ENCODE measurements at regions not wholly inside any gene's neighbourhood (a gene's known extent, or its start where the extent isn't known, plus 50 kb on each side); places are given as distances from the start of the nearest gene placed in this dataset.

DNA sequence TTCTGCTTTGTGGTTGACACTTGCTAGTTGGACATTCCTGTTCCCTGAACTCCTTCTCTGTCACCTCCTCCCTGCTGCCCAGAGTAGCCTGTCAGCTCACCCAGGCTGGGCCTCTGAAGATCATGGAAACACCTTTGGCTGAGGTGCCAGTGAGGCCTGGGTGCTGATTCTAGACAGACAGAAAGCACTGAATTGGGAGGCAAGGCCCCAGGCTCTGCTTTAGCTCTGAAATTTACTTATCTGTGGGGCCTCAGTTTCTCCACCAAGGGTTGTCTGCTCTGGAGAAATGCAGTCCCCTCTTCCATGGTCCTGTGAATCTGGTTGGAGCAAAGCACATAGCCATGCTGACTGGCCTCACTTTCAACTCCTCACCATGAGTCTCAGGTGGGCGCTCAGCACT, 104.6 kb upstream of the SIX3 start:
- WGBS, 2 experiments (ENCODE audit: extremely low coverage in 1 of 2, insufficient coverage in 1 of 2, insufficient read length in 1 of 2, insufficient replicate concordance in 2 of 2, low coverage in 1 of 2, low lambda C conversion rate in 2 of 2, missing lambda C conversion rate in 1 of 2) = 100% methylated on average over 1 of the region's 1 CpG; no CpG with 5 or more reads in 1 of the 2 experiments
- POLR2A ChIA-PET (ENCODE audit: partially characterized antibody) = no interaction called here
- H3K18ac ChIP-seq (ENCODE audit: extremely low read depth, low read length) = no peak overlapping the region
- H2BK12ac ChIP-seq (ENCODE audit: low read depth, low read length) = no peak overlapping the region
- no peak overlapping the region; the same call in 1 of the 2 replicates for H4K8ac ChIP-seq (ENCODE audit: extremely low read depth, insufficient read depth, low read length)
- H3K4me2 ChIP-seq (ENCODE audit: insufficient read depth in 1 of 2, low read depth in 2 of 2, low read length in 2 of 2) = no peak overlapping the region
- no peak overlapping the region for H3K4me3 ChIP-seq (ENCODE audit: extremely low read depth in 1 of 4, insufficient read depth in 2 of 4, low read depth in 3 of 4, low read length in 4 of 4)
- no peak for DNase-seq (ENCODE audit: low read depth in 1 of 2, low spot score in 2 of 2)
- H2BK20ac ChIP-seq (ENCODE audit: low read length) = no peak overlapping the region
- no peak overlapping the region for H3K4ac ChIP-seq (replicated peaks; ENCODE audit: insufficient read length, low read depth, low read length)
- H2AFZ ChIP-seq (ENCODE audit: low read length) = no peak overlapping the region
- H4K5ac ChIP-seq (ENCODE audit: insufficient read length, low read depth, low read length) = no peak overlapping the region
- no peak overlapping the region for H3K27ac ChIP-seq (ENCODE audit: low read depth, low read length)
- no peak overlapping the region for H2BK15ac ChIP-seq (ENCODE audit: low read length)
- no peak overlapping the region for H3K23ac ChIP-seq (ENCODE audit: insufficient read length)
- H2AK5ac ChIP-seq (ENCODE audit: low read depth, low read length) = no peak overlapping the region
- no peaks in the 10 kb centered on the region for H4K20me1 ChIP-seq (replicated peaks in 1 of 2; ENCODE audit: control insufficient read depth in 1 of 2, insufficient read depth in 2 of 2, low read length in 2 of 2)
- CTCF ChIA-PET (ENCODE audit: partially characterized antibody) = interaction anchor here (1.3 to 1.6 kb wide), 3 partner anchors 11 to 120 kb away, joined by 5 to 6 read pairs (median 5); no protein-coding TSS in a partner anchor
- no peaks in the 10 kb centered on the region for H3K36me3 ChIP-seq (ENCODE audit: control insufficient read depth in 2 of 4, insufficient read depth in 4 of 4, low read length in 3 of 4)
- no peak overlapping the region for H2BK120ac ChIP-seq (replicated peaks; ENCODE audit: low read depth, low read length)
- H3K79me2 ChIP-seq (ENCODE audit: control insufficient read depth in 1 of 2, insufficient read depth in 2 of 2, low read length in 2 of 2) = no peaks in the 10 kb centered on the region
- no peak overlapping the region for H3K9ac ChIP-seq (replicated peaks in 1 of 4; ENCODE audit: extremely low read depth in 1 of 4, low read depth in 3 of 4, low read length in 3 of 4)
- H3K4me1 ChIP-seq (replicated peaks in 1 of 4; ENCODE audit: control insufficient read depth in 3 of 4, insufficient read depth in 4 of 4, low read length in 3 of 4) = no peaks in the 10 kb centered on the region
- no peaks in the 10 kb centered on the region for H3K9me3 ChIP-seq (ENCODE audit: insufficient read depth in 2 of 2, low read depth in 1 of 2, low read length in 1 of 2)
- no peaks in the 10 kb centered on the region for H3K79me1 ChIP-seq (ENCODE audit: low read depth, low read length)
- no peak overlapping the region for H2BK5ac ChIP-seq (ENCODE audit: low read depth, low read length)
- H3K27me3 ChIP-seq (replicated peaks in 1 of 4; ENCODE audit: control insufficient read depth in 3 of 4, extremely low read depth in 1 of 4, insufficient read depth in 3 of 4, low read length in 3 of 4) = no peaks in the 10 kb centered on the region
- no peak overlapping the region for H3K56ac ChIP-seq (replicated peaks; ENCODE audit: insufficient read length, low read depth, low read length)
- H4K91ac ChIP-seq (replicated peaks; ENCODE audit: insufficient read length, low read length) = no peak overlapping the region
- H3K23me2 ChIP-seq (ENCODE audit: low read depth, low read length) = no peaks in the 10 kb centered on the region
- FAIRE-seq = no peak
- H3K14ac ChIP-seq (ENCODE audit: insufficient read length) = no peak overlapping the region
- no peak for TF ChIP-seq GABPA (IDR thresholded peaks at IDR 0.05; ENCODE audit: borderline replicate concordance, insufficient read depth, low read length)
- no peak for TF ChIP-seq BRCA1 (IDR thresholded peaks at IDR 0.05; ENCODE audit: low read depth, low read length)
- TF ChIP-seq RXRA (IDR thresholded peaks at IDR 0.05; ENCODE audit: insufficient read depth, low read depth, low read length) = no peak
- no peak for TF ChIP-seq SUZ12 (IDR thresholded peaks at IDR 0.05; ENCODE audit: low read length)
- no peak for TF ChIP-seq CHD2 (IDR thresholded peaks at IDR 0.05; ENCODE audit: low read length)
- TF ChIP-seq, protein P1, sequence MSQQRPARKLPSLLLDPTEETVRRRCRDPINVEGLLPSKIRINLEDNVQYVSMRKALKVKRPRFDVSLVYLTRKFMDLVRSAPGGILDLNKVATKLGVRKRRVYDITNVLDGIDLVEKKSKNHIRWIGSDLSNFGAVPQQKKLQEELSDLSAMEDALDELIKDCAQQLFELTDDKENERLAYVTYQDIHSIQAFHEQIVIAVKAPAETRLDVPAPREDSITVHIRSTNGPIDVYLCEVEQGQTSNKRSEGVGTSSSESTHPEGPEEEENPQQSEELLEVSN (IDR thresholded peaks at IDR 0.05) = no peak
- no peak for TF ChIP-seq TCF12 (IDR thresholded peaks at IDR 0.05; ENCODE audit: low read depth, low read length)
- TF ChIP-seq RNF2 (IDR thresholded peaks at IDR 0.05; ENCODE audit: borderline replicate concordance, low read depth, low read length, missing control alignments, poor library complexity, severe bottlenecking) = no peak
- no peak for TF ChIP-seq CBX5 (IDR thresholded peaks at IDR 0.05; ENCODE audit: low read depth, low read length)
- TF ChIP-seq ZNF274 (IDR thresholded peaks at IDR 0.05; ENCODE audit: borderline replicate concordance, extremely low read depth, low read length) = no peak
- TF ChIP-seq, protein P2, sequence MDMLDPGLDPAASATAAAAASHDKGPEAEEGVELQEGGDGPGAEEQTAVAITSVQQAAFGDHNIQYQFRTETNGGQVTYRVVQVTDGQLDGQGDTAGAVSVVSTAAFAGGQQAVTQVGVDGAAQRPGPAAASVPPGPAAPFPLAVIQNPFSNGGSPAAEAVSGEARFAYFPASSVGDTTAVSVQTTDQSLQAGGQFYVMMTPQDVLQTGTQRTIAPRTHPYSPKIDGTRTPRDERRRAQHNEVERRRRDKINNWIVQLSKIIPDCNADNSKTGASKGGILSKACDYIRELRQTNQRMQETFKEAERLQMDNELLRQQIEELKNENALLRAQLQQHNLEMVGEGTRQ (IDR thresholded peaks at IDR 0.05; ENCODE audit: low read length) = no peak
- no peak for TF ChIP-seq CHD1 (IDR thresholded peaks at IDR 0.05; ENCODE audit: low read depth, low read length)
- TF ChIP-seq FOSL1 (IDR thresholded peaks at IDR 0.05; ENCODE audit: insufficient read depth, low read depth, low read length) = no peak

Data from H1 (cell line).